Middle frontal gyrus (tissue), 1 donor: ENCODE measurements at regions not wholly inside any gene's neighbourhood (a gene's known extent, or its start where the extent isn't known, plus 50 kb on each side); places are given as distances from the start of the nearest gene placed in this dataset.

Source experiments
- DNase-seq: peaks from one replicate; pipeline ENCODE4 v3.0.0-alpha.2; 2015; ENCODE audit warnings: low spot score; ENCODE audit errors: extremely low spot score

GRCh38 chr7:84422790-84423189, 228.2 kb upstream of the SEMA3A start:
- DNase-seq, result no peak

- DNase-seq, result no peak
Observed at GRCh38 chr7:84412161-84412969, 217.8 kb upstream of the SEMA3A start.

- no peak for DNase-seq
Observed at GRCh38 chr7:84399661-84400060, 205.1 kb upstream of the SEMA3A start.

GRCh38 chr7:84394219-84394618, 199.6 kb upstream of the SEMA3A start:
- no peak for DNase-seq

GRCh38 chr7:84393786-84394185, 199.2 kb upstream of the SEMA3A start:
- no peak for DNase-seq

GRCh38 chr7:84390845-84391244, 196.3 kb upstream of the SEMA3A start:
- no peak for DNase-seq

- no peak for DNase-seq
Observed at GRCh38 chr7:84389242-84389641, 194.7 kb upstream of the SEMA3A start.

GRCh38 chr7:84387595-84387994, 193.0 kb upstream of the SEMA3A start:
- DNase-seq, result no peak

- DNase-seq, result no peak
Observed at GRCh38 chr7:84384417-84384816, 189.8 kb upstream of the SEMA3A start.

GRCh38 chr7:84379446-84379845, 184.9 kb upstream of the SEMA3A start:
- no peak for DNase-seq

GRCh38 chr7:84372712-84373111, 178.1 kb upstream of the SEMA3A start:
- no peak for DNase-seq

GRCh38 chr7:84372155-84372621, 177.6 kb upstream of the SEMA3A start:
- DNase-seq, result no peak

- DNase-seq, result no peak
Observed at GRCh38 chr7:84370114-84370513, 175.5 kb upstream of the SEMA3A start.

GRCh38 chr7:84368122-84368521, 173.5 kb upstream of the SEMA3A start:
- DNase-seq, result no peak

GRCh38 chr7:84364708-84365107, 170.1 kb upstream of the SEMA3A start:
- no peak for DNase-seq

GRCh38 chr7:84363741-84364140, 169.2 kb upstream of the SEMA3A start:
- DNase-seq, result no peak

- DNase-seq, result no peak
Observed at GRCh38 chr7:84362828-84363227, 168.2 kb upstream of the SEMA3A start.

- no peak for DNase-seq
Observed at GRCh38 chr7:84362360-84362759, 167.8 kb upstream of the SEMA3A start.

- DNase-seq, result no peak
Observed at GRCh38 chr7:84354866-84355265, 160.3 kb upstream of the SEMA3A start.

- no peak for DNase-seq
Observed at GRCh38 chr7:84354030-84354429, 159.4 kb upstream of the SEMA3A start.

GRCh38 chr7:84339306-84339705, 144.7 kb upstream of the SEMA3A start:
- DNase-seq, result no peak

- DNase-seq, result no peak
Observed at GRCh38 chr7:84337429-84337828, 142.8 kb upstream of the SEMA3A start.

- DNase-seq, result no peak
Observed at GRCh38 chr7:84336766-84337165, 142.2 kb upstream of the SEMA3A start.
